HG03520 (cell line): ENCODE measurements at regions not wholly inside any gene's neighbourhood (a gene's known extent, or its start where the extent isn't known, plus 50 kb on each side); places are given as distances from the start of the nearest gene placed in this dataset.

Source experiments
- ATAC-seq: cut with Tn5 transposase; IDR thresholded peaks from one replicate; pipeline ENCODE4 v1.9.1; 2021; ENCODE audit warnings: mild to moderate bottlenecking, moderate library complexity; ENCODE audit not compliant: unreplicated experiment

- no peak for ATAC-seq
Measured at GRCh38 chr4:19455196-19455595, 796.5 kb upstream of the SLIT2 start.

GRCh38 chr4:19438233-19438632 is 813.5 kb upstream of the SLIT2 start:
- ATAC-seq = no peak

- no peak for ATAC-seq
Measured at GRCh38 chr4:19437008-19437407, 814.7 kb upstream of the SLIT2 start.

- ATAC-seq = no peak
Measured at GRCh38 chr4:19429684-19430083, 822.0 kb upstream of the SLIT2 start.

GRCh38 chr4:19425146-19425545 is 826.6 kb upstream of the SLIT2 start:
- no peak for ATAC-seq

- no peak for ATAC-seq
Measured at GRCh38 chr4:19417256-19417655, 834.4 kb upstream of the SLIT2 start.

- no peak for ATAC-seq
Measured at GRCh38 chr4:19416146-19416545, 835.6 kb upstream of the SLIT2 start.

GRCh38 chr4:19408490-19408889 is 843.2 kb upstream of the SLIT2 start:
- no peak for ATAC-seq

GRCh38 chr4:19406789-19407188 is 844.9 kb upstream of the SLIT2 start:
- ATAC-seq = no peak

GRCh38 chr4:19403786-19404370 is 847.8 kb upstream of the SLIT2 start:
- ATAC-seq = no peak

- no peak for ATAC-seq
Measured at GRCh38 chr4:19402581-19403065, 849.1 kb upstream of the SLIT2 start.

- ATAC-seq = no peak
Measured at GRCh38 chr4:19401301-19402080, 850.2 kb upstream of the SLIT2 start.

- no peak for ATAC-seq
Measured at GRCh38 chr4:19400820-19401219, 850.9 kb upstream of the SLIT2 start.

- ATAC-seq = no peak
Measured at GRCh38 chr4:19399001-19399400, 852.7 kb upstream of the SLIT2 start.

GRCh38 chr4:19386786-19387185 is 864.9 kb upstream of the SLIT2 start:
- ATAC-seq = no peak

GRCh38 chr4:19382993-19383756 is 868.5 kb upstream of the SLIT2 start:
- ATAC-seq = no peak

GRCh38 chr4:19381068-19381467 is 870.6 kb upstream of the SLIT2 start:
- no peak for ATAC-seq

- ATAC-seq = no peak
Measured at GRCh38 chr4:19380600-19380999, 871.1 kb upstream of the SLIT2 start.

- ATAC-seq = no peak
Measured at GRCh38 chr4:19379191-19379708, 872.5 kb upstream of the SLIT2 start.

- no peak for ATAC-seq
Measured at GRCh38 chr4:19375931-19376330, 875.8 kb upstream of the SLIT2 start.

GRCh38 chr4:19375136-19375804 is 876.4 kb upstream of the SLIT2 start:
- ATAC-seq = no peak
